Renal cortical epithelial cell (primary cell): ENCODE measurements at regions not wholly inside any gene's neighbourhood (a gene's known extent, or its start where the extent isn't known, plus 50 kb on each side); places are given as distances from the start of the nearest gene placed in this dataset.
"Not testable (repeated sequence)": the region's sequence is repeated elsewhere in the genome, so short reads cannot be mapped to it uniquely, and the experiment has no call there.

ENCODE experiments used
- DNase-seq: peaks from one replicate; pipeline ENCODE4 v3.0.0-alpha.2; 2011; ENCODE audit warnings: low read depth

- no peak for DNase-seq
These were observed 504.2 kb upstream of the PHF14 start for GRCh38 chr7:10469476-10469875.

GRCh38 chr7:10471280-10472058, 502.2 kb upstream of the PHF14 start:
- DNase-seq, result no peak

GRCh38 chr7:10472115-10472514, 501.6 kb upstream of the PHF14 start:
- DNase-seq, result no peak

- no peak for DNase-seq
These were observed 500.1 kb upstream of the PHF14 start for GRCh38 chr7:10473569-10473968.

GRCh38 chr7:10474048-10474447, 499.6 kb upstream of the PHF14 start:
- DNase-seq, result no peak

- no peak for DNase-seq
These were observed 497.6 kb upstream of the PHF14 start for GRCh38 chr7:10475940-10476641.

DNA sequence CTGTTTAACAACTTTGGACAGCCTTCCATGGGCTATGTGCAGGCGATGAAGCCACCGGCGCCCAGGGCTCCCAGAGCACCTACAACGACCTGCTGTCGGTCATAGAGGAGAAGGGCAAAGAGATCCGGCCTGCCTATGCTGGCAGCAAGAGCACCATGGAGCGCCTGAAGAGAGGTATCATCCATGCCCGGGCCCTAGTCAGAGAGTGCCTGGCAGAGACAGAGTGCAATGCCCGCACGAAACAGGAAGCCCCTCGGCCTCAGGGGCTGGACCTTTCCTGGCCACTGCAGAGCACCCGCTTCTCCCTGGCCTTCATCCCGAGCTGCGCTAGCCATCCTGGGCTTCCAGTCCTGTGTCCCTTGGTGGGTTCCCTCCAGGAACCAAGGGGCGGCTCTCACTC, 497.0 kb upstream of the PHF14 start:
- DNase-seq, result no peak

DNA sequence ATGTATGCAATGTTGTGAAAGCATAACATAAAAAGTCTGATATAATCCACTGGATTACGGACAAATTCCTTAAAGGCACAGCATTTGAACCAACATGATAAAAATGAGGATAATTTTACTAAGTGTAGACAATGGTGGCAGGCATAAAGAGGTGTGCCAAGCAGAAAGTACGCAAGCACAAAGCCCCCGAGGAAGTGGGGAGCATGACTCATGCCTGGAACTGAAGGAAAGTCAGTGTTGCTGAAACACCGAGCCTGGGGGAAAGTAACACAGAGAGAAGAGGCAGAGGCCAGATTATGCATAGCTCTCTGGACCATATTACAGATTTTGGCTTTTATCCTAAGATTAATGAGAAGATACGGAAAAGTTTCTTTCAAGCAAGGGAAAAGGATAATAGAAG, 490.0 kb upstream of the PHF14 start:
- no peak for DNase-seq

- no peak for DNase-seq
These were observed 488.9 kb upstream of the PHF14 start for GRCh38 chr7:10484767-10485166.

GRCh38 chr7:10501206-10501884, 472.3 kb upstream of the PHF14 start:
- DNase-seq, result not testable (repeated sequence)

- DNase-seq, result no peak
These were observed 466.6 kb upstream of the PHF14 start for GRCh38 chr7:10507032-10507431.

DNA sequence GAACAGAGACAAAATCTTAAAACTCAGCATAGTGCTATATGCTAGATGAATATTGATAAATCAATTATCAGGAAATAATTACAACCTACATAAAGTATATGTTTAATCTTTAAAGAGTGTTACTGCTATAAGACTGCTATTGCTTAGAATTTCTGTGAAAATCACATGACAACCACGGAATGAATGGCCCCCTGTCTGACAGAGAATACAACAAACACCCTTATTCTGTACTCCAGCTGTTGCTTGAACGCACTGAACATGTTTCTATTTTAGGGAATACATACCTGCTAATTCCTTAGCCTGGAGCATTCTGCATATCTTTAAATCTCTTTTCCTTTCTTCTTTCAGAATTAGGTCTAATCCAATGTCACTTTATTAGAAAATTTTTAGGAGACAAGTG, 452.4 kb upstream of the PHF14 start:
- no peak for DNase-seq

- DNase-seq, result not testable (repeated sequence)
These were observed 440.2 kb upstream of the PHF14 start for GRCh38 chr7:10533429-10533828.

- no peak for DNase-seq
These were observed 437.1 kb upstream of the PHF14 start for GRCh38 chr7:10536561-10536960.

GRCh38 chr7:10537764-10538163, 435.9 kb upstream of the PHF14 start:
- DNase-seq, result no peak

DNA sequence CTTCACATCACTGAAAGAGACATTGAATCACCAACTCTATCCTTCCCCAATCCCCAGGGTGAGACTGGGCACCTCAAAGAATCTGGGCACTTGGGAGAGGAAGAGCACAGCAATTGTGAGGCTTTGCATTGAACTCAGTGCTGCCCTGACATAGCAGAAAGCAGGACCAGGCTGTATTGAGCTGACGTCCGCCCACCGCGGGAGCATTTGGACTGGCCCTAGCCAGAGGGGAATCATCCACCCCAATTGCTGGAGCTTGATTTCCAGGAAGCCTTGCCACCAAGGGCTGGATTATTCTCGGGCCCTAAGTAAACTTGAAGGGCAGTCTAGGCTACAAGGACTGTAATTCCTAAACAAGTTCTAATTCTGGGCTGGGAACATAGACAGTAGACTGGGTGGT, 416.3 kb upstream of the PHF14 start:
- no peak for DNase-seq

DNA sequence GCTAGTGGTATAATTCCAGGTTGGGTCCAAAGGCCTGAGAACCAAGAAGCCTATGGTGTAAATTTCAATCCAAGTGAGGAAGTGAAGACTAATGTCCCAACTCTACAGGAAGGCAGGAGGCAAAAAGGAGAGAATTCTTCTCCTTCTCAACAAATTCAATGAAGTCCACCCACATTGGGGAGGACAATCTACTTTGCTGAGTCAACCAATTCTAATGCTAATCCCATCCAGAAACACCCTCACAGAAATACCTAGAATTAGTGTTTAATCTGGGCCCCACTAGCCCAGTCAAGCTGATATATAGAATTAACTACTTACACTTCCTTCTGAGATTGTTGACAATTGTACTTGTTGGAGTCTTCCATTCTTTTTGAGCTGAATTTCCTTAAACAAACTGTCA, 413.2 kb upstream of the PHF14 start:
- DNase-seq, result no peak

GRCh38 chr7:10568891-10569290, 404.8 kb upstream of the PHF14 start:
- no peak for DNase-seq

GRCh38 chr7:10571759-10572158, 401.9 kb upstream of the PHF14 start:
- DNase-seq, result no peak

- no peak for DNase-seq
These were observed 395.8 kb upstream of the PHF14 start for GRCh38 chr7:10577866-10578374.

DNA sequence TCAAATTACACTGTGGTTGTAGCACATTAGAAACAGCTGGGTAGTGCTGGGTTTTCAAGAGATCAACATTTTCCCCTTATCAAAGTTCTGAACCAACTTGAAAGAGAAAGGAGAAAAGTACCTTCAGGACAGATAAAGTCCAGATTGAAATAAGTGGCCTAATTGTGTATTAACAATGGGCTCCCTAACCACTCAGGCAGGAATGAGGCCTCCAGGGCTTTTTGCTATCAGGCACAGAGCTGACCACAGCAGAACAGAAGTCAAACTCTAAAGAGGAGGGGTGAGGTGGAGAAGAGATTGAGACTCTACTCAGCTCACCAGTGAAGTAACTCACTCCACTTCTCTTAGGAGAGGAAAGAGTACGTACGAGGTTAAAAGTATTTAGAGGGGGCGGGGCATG, 394.1 kb upstream of the PHF14 start:
- DNase-seq, result no peak

GRCh38 chr7:10584886-10585285, 388.8 kb upstream of the PHF14 start:
- peak; percentile 8 for DNase-seq

DNA sequence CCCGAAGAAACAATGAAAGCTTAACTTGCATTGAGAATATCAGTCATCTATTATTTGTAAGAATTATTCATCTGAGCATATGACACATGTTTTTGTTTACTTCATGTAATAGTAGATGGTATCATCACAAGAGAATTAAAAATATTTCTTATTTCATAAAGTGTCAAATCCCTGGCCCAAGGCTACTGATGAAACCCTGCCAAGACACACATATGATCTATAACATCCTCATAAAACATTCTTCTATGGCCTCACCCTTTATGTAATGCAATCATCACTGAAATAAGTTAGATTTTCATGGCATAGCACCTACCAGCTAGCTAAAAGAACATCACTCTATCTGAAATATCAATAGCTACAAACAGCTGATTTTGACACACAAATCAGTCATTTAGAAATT, 385.6 kb upstream of the PHF14 start:
- no peak for DNase-seq
